AG20443 (cell line): ENCODE measurements at regions not wholly inside any gene's neighbourhood (a gene's known extent, or its start where the extent isn't known, plus 50 kb on each side); places are given as distances from the start of the nearest gene placed in this dataset.

Experiments used
- DNase-seq: peaks from one replicate; pipeline ENCODE4 v3.0.0; 2012; ENCODE audit warnings: low spot score, mixed read lengths

DNA sequence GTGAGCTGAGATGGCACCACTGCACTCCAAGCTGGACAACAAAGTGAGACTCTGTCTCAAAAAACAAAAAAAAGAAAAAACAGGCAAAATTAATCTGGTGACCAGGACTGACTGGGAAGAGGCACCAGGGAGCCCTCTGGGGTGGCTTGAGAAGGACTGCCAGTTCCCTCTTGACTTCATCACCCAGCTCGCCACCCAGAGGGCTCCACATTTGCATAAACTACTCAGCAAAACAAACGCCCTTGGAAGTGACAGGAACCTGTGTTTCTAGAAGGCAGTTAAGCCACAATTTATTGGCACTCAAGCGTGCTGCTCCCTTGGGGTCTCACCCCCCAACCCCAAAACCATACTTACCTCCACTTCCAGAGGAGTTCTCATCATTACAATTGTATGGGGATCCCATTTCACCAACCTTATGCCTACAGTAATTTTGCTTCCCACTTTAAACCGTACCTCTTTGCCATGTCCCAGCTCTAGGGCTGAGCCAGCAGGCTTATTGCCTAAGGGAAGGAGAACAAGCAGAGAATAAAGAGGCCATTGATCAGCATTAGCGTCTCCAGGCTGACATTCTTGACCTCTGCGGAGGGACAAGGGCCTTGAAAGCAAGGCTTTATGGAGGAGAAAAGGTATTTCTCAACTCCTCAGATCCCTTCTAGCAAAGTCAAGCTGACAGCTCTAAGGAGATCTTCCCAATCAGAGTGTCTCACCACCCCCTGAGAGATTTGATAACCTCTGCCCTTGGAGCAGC lies 357.4 kb downstream of the SHQ1 start:
- no peak for DNase-seq

- no peak for DNase-seq
These were observed 358.3 kb downstream of the SHQ1 start for GRCh38 chr3:72489901-72490300.

DNA sequence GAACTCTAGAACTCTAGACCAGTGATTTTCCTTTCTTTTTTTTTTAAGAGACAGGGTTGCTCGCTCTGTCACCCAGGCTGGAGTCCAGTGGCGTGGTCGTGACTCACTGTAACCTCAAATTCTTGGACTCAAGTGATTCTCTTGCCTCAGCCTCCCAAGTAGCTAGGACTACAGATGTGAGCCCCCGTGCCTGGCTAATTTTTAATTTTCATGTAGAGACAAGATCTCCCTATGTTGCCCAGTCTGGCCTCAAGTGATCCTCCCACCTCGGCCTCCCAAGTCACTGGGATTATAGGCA lies 359.6 kb downstream of the SHQ1 start:
- DNase-seq: no peak

DNA sequence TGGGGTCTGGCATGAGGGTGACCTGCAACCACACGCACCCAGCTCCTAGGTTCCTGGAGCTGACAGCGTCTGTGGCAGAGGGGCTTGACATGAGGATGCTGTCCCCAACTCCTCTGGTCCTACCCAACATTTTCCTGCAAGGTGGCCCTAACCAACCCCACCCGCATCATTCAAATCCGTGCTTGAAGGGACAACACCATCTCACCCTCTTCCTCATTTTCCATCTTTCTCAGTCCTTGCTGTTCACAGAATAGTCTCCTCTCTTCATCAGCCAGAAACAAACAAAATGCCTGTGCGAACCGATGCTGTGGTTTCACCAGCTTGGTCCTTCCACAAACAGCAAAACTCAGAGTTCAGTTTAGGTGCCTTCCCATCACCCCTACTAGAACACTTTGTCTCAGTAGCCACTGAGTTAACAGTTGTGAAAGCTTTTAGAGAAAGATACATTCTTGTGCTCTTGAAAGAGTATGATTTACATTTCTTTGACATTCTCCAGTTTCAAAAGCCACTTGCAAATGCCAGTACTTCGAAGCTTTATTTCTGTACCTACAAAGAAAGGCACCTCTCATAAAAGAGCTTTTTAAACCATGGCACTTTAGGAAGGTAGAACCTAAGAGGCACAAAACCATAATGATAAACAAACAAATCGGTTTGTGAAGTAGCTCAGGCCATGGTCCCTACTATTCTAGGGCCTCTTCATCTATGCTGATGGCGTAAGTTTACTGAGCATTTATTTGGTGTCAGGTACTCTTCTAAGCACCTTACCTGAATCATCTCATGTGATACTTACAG lies 360.1 kb downstream of the SHQ1 start:
- no peak for DNase-seq

DNA sequence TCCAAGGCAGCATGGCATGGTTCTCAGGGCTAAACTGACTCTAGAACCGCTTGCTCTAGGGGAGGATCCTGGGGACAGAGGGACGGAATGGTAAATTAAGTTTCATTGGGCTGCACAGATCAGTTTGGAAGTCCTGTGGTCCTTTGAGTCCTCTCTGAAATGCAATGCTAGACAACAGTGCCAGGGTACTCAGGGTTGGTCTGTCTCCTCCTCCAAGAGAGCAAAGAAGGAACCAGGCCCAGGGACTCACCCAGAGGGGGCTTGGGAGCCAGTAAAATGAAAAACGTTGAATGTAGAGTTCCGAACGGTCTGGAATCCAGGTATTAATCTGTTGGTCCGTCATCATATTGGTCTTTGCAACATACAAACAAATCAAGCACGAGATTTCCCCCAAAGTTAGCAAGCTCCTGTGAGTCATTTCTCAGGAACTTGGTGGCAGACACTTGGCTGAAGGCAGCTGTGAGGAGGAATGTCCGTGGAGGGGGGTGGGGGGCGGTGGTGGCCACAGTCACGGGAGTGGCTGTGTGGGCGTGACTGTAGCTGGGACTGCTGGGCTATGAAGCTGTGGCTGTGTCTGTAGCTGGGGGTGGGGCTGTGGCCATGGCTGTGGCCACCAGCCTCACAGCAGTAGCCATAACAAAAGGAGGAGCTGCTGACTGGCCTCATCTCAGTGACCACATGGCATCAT lies 361.0 kb downstream of the SHQ1 start:
- peak; percentile 95 for DNase-seq

DNA sequence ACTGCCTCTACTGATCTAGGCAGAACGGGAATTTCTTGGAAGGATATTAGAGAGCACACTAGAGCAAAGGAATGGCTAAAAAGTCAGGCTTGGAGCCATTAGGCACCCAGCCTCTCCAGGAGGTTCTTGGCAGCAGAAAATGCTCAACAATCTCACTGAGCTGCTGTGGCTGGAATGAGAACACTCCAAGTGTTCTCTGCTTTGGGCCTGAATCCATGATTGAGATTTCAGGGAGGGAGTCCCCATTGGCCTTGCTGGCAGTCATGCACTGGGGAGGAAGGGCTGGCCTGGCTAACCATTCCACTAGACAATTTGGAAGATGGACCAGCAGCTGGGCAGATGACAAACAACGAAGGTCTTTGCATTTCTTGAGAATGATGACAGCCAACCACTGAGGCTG lies 362.6 kb downstream of the SHQ1 start:
- DNase-seq: peak; percentile 42

DNA sequence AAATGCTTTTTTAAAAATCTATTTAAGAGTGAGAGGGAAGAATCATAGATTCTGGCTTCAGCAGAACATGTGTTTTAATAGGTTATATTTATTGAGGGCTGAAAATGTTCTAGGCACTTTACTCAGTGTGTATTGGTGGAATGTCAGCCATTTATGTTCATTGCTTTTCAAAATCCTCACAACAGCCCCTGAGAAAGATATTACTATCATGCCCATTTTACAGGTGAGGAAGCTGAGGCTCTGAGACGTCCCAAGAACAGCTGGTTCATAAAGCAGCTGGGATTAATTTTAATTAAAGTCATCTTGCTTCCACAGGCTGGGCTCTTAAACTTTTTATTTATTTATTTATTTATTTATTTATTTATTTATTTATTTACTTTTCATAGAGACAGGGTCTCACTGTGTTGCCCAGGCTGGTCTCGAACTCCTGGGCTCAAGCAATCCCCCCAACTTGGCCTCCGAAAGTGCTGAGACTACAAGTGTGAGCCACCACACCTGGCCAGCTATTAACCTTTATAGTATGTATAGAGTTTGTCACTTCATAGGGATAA lies 364.6 kb downstream of the SHQ1 start:
- DNase-seq: no peak

DNA sequence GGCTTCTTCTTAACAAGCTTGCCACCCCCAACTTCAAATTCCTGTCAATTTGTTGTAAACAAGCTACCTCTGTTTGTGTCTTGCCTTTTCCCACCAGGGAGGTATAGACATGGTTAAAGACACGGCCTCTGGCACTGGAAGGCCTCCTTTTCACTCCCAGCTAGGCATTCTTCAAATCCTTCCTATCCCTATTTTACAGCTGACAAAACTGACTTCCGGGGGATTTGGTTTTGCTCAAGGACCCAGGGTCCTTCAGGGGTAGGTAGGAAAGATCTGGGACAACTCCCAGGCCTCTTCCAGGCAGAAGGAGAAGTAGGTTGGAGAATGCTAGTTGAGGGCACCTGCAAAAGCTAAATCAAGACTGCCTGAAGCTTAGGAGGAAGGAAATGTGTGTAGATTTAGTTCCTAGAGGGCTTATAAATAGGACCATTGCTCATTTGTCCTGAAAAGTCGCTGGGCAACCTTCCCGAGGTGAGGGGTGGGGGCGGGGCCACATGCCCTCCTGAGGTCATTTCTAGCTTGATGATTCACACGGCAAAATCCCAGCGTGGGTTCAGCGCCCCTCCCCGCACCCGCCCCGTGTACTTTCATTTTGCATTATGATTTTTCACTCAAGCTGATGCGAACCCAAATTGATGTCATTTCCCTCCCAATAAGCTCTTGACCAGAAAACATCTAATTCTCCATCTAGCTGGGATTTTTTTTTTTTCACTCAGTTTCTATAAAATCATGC lies 365.5 kb downstream of the SHQ1 start:
- DNase-seq: peak; percentile 82

GRCh38 chr3:72481542-72481941 lies 366.7 kb downstream of the SHQ1 start:
- no peak for DNase-seq

GRCh38 chr3:72480366-72480765 lies 367.9 kb downstream of the SHQ1 start:
- no peak for DNase-seq

GRCh38 chr3:72479651-72480215 lies 368.5 kb downstream of the SHQ1 start:
- DNase-seq: no peak

- no peak for DNase-seq
These were observed 372.1 kb downstream of the SHQ1 start for GRCh38 chr3:72476139-72476483.

- no peak for DNase-seq
These were observed 372.7 kb downstream of the SHQ1 start for GRCh38 chr3:72475258-72476138.

- DNase-seq: no peak
These were observed 373.5 kb downstream of the SHQ1 start for GRCh38 chr3:72474775-72475174.

GRCh38 chr3:72473156-72473555 lies 375.1 kb downstream of the SHQ1 start:
- DNase-seq: no peak

DNA sequence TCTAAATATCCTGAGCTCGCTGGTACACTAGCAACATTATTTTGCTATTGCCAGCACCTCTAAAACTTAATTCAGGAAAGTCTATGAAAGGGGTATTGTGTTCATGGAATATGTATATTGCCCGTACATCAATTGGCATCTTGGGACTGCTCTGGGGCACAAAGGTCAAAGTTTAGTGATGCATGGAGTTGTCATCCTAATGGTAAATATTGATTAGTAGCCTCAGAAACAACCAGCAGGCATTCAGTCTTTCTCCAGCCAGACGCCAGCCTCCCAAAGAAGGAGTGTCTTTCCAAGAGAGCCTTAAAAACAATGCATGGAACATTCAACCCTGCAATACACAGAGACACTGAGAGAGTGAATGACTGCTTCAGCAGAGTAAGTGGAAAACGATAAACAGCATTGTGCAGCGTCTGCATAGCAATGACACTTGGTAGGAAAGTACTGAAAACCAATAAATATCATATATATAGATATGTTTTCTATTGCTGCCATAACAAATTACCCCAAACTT lies 377.3 kb downstream of the SHQ1 start:
- no peak for DNase-seq

GRCh38 chr3:72465853-72466252 lies 382.4 kb downstream of the SHQ1 start:
- DNase-seq: no peak

- DNase-seq: no peak
These were observed 385.2 kb downstream of the SHQ1 start for GRCh38 chr3:72463083-72463482.

- DNase-seq: no peak
These were observed 385.6 kb downstream of the SHQ1 start for GRCh38 chr3:72462595-72463011.

DNA sequence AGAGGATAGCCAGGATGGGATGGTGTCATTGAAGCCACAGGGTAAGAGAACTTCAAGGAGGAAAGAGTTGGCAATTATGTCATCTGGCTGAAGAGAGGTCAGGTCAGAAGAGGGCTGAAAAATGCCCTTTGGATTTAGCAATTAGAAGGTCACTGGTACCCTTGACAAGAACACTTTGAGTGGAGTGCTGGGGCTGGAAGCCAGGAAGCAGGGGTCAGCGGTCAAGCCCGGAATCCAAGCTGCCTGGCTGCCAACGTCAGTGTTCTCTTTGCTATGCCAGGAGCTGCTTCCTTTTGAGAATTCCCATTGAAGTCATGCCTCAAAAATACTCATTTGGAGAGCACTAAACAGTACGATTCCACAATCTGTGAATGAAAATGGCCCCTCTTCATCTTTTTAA lies 386.5 kb downstream of the SHQ1 start:
- no peak for DNase-seq
